ENCODE measurements at regions not wholly inside any gene's neighbourhood (a gene's known extent, or its start where the extent isn't known, plus 50 kb on each side); places are given as distances from the start of the nearest gene placed in this dataset.

DNA sequence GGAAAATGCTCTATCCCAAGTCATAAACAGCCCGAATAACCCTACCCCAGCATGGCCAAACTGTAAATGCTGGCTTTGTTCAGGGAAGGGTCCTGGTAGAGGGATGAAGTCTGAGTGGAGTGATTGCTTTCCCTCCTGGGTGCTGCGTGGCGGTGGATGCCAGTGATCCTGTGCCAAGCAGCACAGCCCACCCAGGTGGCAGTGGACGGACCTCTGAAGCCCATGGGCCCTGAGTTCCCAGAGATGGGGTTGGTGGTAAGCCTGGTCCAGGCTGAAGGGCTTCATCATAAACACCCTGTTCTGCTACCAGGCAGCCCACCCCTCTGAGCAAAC is 69.3 kb upstream of the ITGA11 start:
- no peak overlapping the region for H2AFZ ChIP-seq (ENCODE audit: low read depth)

More for the DNA sequence above, 69.3 kb upstream of the ITGA11 start:
- 81% methylated on average over 4 of the region's 4 CpGs for WGBS (ENCODE audit: low lambda C conversion rate)
- Histone ChIP-seq H3K27ac (ENCODE audit: low read depth in 2 of 2, low read length in 1 of 2) (no peak overlapping the region), H4K20me1 (ENCODE audit: insufficient read depth) (no peaks in the 10 kb centered on the region), H3K9me3 (no peaks in the 10 kb centered on the region), H3K36me3 (replicated peaks in 1 of 2; ENCODE audit: control insufficient read depth in 1 of 2, insufficient read depth in 2 of 2, low read length in 1 of 2) (no peaks in the 10 kb centered on the region), H3K4me3 (ENCODE audit: low read depth in 2 of 2, low read length in 1 of 2) (no peak overlapping the region), H3K79me2 (ENCODE audit: insufficient read depth) (no peaks in the 10 kb centered on the region), H3K9ac (no peak overlapping the region), H3K27me3 (ENCODE audit: insufficient read depth) (no peaks in the 10 kb centered on the region), H3K4me1 (ENCODE audit: control insufficient read depth in 1 of 2, insufficient read depth in 2 of 2, low read depth in 1 of 2, low read length in 1 of 2) (no peaks in the 10 kb centered on the region), H3K4me2 (no peak overlapping the region), H3F3A (replicated peaks; ENCODE audit: insufficient read depth) (no peaks in the 10 kb centered on the region), H3K9me2 (no peaks in the 10 kb centered on the region)
- CTCF ChIA-PET: interaction anchor here (1.6 kb wide), 1 partner anchor 9 kb away, joined by 4 read pairs; no protein-coding TSS in a partner anchor
- POLR2A ChIA-PET: no interaction called here
- DNase-seq: no peak
- no peak for TF ChIP-seq NRF1 (IDR thresholded peaks at IDR 0.05; ENCODE audit: low read depth, low read length)
- no peak for TF ChIP-seq RCOR1 (IDR thresholded peaks at IDR 0.05; ENCODE audit: low read length)
- no peak for TF ChIP-seq SIN3A (IDR thresholded peaks at IDR 0.05; ENCODE audit: borderline replicate concordance, low read depth, low read length)
- TF ChIP-seq MXI1 (IDR thresholded peaks at IDR 0.05; ENCODE audit: low read depth, low read length): no peak
- TF ChIP-seq, protein P1, sequence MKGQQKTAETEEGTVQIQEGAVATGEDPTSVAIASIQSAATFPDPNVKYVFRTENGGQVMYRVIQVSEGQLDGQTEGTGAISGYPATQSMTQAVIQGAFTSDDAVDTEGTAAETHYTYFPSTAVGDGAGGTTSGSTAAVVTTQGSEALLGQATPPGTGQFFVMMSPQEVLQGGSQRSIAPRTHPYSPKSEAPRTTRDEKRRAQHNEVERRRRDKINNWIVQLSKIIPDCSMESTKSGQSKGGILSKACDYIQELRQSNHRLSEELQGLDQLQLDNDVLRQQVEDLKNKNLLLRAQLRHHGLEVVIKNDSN (IDR thresholded peaks at IDR 0.05; ENCODE audit: borderline replicate concordance, low read depth): no peak
- TF ChIP-seq, protein P2, sequence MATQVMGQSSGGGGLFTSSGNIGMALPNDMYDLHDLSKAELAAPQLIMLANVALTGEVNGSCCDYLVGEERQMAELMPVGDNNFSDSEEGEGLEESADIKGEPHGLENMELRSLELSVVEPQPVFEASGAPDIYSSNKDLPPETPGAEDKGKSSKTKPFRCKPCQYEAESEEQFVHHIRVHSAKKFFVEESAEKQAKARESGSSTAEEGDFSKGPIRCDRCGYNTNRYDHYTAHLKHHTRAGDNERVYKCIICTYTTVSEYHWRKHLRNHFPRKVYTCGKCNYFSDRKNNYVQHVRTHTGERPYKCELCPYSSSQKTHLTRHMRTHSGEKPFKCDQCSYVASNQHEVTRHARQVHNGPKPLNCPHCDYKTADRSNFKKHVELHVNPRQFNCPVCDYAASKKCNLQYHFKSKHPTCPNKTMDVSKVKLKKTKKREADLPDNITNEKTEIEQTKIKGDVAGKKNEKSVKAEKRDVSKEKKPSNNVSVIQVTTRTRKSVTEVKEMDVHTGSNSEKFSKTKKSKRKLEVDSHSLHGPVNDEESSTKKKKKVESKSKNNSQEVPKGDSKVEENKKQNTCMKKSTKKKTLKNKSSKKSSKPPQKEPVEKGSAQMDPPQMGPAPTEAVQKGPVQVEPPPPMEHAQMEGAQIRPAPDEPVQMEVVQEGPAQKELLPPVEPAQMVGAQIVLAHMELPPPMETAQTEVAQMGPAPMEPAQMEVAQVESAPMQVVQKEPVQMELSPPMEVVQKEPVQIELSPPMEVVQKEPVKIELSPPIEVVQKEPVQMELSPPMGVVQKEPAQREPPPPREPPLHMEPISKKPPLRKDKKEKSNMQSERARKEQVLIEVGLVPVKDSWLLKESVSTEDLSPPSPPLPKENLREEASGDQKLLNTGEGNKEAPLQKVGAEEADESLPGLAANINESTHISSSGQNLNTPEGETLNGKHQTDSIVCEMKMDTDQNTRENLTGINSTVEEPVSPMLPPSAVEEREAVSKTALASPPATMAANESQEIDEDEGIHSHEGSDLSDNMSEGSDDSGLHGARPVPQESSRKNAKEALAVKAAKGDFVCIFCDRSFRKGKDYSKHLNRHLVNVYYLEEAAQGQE (IDR thresholded peaks at IDR 0.05; ENCODE audit: low read depth, low read length): no peak
- TF ChIP-seq TAF1 (IDR thresholded peaks at IDR 0.05; ENCODE audit: borderline replicate concordance, low read depth, low read length): no peak
- no peak for TF ChIP-seq TCF12 (IDR thresholded peaks at IDR 0.05)
- TF ChIP-seq SMC3 (IDR thresholded peaks at IDR 0.05; ENCODE audit: low read depth, low read length): no peak
- TF ChIP-seq GABPA (IDR thresholded peaks at IDR 0.05; ENCODE audit: low read depth): no peak
- TF ChIP-seq RFX5 (IDR thresholded peaks at IDR 0.05; ENCODE audit: low read length): no peak
- TF ChIP-seq, protein P3, sequence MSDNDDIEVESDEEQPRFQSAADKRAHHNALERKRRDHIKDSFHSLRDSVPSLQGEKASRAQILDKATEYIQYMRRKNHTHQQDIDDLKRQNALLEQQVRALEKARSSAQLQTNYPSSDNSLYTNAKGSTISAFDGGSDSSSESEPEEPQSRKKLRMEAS (IDR thresholded peaks at IDR 0.05; ENCODE audit: low read depth): no peak
- no peak for TF ChIP-seq NFIC (IDR thresholded peaks at IDR 0.05; ENCODE audit: borderline replicate concordance)
- TF ChIP-seq, protein P4, sequence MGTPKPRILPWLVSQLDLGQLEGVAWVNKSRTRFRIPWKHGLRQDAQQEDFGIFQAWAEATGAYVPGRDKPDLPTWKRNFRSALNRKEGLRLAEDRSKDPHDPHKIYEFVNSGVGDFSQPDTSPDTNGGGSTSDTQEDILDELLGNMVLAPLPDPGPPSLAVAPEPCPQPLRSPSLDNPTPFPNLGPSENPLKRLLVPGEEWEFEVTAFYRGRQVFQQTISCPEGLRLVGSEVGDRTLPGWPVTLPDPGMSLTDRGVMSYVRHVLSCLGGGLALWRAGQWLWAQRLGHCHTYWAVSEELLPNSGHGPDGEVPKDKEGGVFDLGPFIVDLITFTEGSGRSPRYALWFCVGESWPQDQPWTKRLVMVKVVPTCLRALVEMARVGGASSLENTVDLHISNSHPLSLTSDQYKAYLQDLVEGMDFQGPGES (IDR thresholded peaks at IDR 0.05; ENCODE audit: low read depth, low read length): no peak
- no peak for TF ChIP-seq FOXJ3 (CRISPR knock-in tag; IDR thresholded peaks at IDR 0.05)
- no peak for TF ChIP-seq CHD2 (IDR thresholded peaks at IDR 0.05; ENCODE audit: low read length, partially characterized antibody)
- no peak for TF ChIP-seq TEAD4 (IDR thresholded peaks at IDR 0.05; ENCODE audit: borderline replicate concordance, insufficient read depth)
- TF ChIP-seq, protein P5, sequence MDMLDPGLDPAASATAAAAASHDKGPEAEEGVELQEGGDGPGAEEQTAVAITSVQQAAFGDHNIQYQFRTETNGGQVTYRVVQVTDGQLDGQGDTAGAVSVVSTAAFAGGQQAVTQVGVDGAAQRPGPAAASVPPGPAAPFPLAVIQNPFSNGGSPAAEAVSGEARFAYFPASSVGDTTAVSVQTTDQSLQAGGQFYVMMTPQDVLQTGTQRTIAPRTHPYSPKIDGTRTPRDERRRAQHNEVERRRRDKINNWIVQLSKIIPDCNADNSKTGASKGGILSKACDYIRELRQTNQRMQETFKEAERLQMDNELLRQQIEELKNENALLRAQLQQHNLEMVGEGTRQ (IDR thresholded peaks at IDR 0.05; ENCODE audit: borderline replicate concordance, low read depth, low read length): no peak
- TF ChIP-seq, protein P6, sequence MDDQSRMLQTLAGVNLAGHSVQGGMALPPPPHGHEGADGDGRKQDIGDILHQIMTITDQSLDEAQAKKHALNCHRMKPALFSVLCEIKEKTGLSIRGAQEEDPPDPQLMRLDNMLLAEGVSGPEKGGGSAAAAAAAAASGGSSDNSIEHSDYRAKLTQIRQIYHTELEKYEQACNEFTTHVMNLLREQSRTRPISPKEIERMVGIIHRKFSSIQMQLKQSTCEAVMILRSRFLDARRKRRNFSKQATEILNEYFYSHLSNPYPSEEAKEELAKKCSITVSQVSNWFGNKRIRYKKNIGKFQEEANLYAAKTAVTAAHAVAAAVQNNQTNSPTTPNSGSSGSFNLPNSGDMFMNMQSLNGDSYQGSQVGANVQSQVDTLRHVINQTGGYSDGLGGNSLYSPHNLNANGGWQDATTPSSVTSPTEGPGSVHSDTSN (IDR thresholded peaks at IDR 0.05): no peak
- TF ChIP-seq, protein P7, sequence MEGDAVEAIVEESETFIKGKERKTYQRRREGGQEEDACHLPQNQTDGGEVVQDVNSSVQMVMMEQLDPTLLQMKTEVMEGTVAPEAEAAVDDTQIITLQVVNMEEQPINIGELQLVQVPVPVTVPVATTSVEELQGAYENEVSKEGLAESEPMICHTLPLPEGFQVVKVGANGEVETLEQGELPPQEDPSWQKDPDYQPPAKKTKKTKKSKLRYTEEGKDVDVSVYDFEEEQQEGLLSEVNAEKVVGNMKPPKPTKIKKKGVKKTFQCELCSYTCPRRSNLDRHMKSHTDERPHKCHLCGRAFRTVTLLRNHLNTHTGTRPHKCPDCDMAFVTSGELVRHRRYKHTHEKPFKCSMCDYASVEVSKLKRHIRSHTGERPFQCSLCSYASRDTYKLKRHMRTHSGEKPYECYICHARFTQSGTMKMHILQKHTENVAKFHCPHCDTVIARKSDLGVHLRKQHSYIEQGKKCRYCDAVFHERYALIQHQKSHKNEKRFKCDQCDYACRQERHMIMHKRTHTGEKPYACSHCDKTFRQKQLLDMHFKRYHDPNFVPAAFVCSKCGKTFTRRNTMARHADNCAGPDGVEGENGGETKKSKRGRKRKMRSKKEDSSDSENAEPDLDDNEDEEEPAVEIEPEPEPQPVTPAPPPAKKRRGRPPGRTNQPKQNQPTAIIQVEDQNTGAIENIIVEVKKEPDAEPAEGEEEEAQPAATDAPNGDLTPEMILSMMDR (IDR thresholded peaks at IDR 0.05): no peak

Measured in SK-N-SH (cell line).